Mesothelial cell of epicardium (in vitro differentiated cells): ENCODE measurements at regions not wholly inside any gene's neighbourhood (a gene's known extent, or its start where the extent isn't known, plus 50 kb on each side); places are given as distances from the start of the nearest gene placed in this dataset.

ENCODE experiments used
- DNase-seq, 2 experiments: peaks; one replicate each; pipeline ENCODE4 v3.0.0; 2021; ENCODE audit warnings: low spot score in 2 of 2; ENCODE audit not compliant: unreplicated experiment in 2 of 2
- H3K27ac Mint-ChIP-seq: 2 replicates; pipeline ENCODE4 v1.8.0; 2021; ENCODE audit warnings: mixed read lengths
- H3K27me3 Mint-ChIP-seq: 2 replicates; pipeline ENCODE4 v1.8.0; 2021; ENCODE audit warnings: low read depth, mixed read lengths
- H3K36me3 Mint-ChIP-seq: 2 replicates; pipeline ENCODE4 v1.8.0; 2021; ENCODE audit warnings: mixed read lengths
- H3K4me1 Mint-ChIP-seq: 2 replicates; pipeline ENCODE4 v1.8.0; 2021; ENCODE audit warnings: mixed read lengths
- H3K4me3 Mint-ChIP-seq: 2 replicates; pipeline ENCODE4 v1.8.0; 2021; ENCODE audit warnings: mild to moderate bottlenecking, moderate library complexity, mixed read lengths
- H3K9me3 Mint-ChIP-seq: 2 replicates; pipeline ENCODE4 v1.8.0; 2021; ENCODE audit warnings: mixed read lengths
- TF ChIP-seq, protein P1 (sequence below): fragments of 200-600 bp; sonication (generic); IDR thresholded peaks from one replicate; pipeline ENCODE4 v1.5.0; 2021; ENCODE audit warnings: antibody characterized with exemption; ENCODE audit not compliant: unreplicated experiment

DNA sequence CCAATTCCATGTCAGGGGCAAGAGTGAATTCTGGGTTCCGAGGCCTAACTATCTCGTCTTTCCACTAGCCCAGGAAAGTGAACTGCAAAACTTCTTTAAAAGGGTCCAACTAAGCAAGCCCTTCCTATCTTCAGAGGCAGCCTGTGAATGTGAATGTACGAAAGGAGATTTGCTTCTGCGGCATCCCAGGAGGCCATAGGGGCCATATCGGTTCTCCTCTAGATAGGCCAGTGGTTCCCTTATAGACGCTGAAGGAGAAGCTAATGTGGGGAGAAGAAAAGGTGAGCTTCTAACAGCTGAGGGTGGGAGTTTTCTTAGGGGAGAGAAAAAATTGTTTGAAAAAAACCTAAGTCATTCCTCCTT is 128.0 kb upstream of the C1orf174 start:
- TF ChIP-seq, protein P1, sequence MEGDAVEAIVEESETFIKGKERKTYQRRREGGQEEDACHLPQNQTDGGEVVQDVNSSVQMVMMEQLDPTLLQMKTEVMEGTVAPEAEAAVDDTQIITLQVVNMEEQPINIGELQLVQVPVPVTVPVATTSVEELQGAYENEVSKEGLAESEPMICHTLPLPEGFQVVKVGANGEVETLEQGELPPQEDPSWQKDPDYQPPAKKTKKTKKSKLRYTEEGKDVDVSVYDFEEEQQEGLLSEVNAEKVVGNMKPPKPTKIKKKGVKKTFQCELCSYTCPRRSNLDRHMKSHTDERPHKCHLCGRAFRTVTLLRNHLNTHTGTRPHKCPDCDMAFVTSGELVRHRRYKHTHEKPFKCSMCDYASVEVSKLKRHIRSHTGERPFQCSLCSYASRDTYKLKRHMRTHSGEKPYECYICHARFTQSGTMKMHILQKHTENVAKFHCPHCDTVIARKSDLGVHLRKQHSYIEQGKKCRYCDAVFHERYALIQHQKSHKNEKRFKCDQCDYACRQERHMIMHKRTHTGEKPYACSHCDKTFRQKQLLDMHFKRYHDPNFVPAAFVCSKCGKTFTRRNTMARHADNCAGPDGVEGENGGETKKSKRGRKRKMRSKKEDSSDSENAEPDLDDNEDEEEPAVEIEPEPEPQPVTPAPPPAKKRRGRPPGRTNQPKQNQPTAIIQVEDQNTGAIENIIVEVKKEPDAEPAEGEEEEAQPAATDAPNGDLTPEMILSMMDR, result no peak
- no peak for DNase-seq
- Mint-ChIP-seq H3K27ac (no peak overlapping the region), H3K4me1 (no peaks in the 10 kb centered on the region), H3K9me3 (peaks cover 12% of the 10 kb centered on the region), H3K27me3 (peaks cover 44% of the 10 kb centered on the region), H3K4me3 (no peak overlapping the region), H3K36me3 (no peaks in the 10 kb centered on the region)

DNA sequence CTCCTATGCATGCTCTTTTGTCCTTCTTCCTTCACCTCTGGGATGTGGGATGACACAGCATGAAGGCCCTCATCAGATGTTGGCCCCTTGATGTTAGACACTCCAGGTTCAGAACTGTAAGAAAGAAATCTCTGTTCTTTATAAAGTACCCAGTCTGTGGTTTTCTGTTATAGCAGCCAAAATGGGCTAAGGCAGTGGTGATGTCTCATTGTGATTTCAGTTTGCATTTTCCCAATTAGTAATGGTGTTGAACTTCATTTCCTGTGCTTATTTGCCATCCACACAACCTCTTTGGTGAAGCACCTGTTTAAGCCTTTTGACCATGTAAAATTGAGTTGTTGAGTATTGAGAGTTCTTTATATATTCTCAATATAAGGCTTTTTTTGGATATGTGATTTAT is 129.3 kb upstream of the C1orf174 start:
- no peak overlapping the region for H3K4me3 Mint-ChIP-seq
- H3K27ac Mint-ChIP-seq, result no peak overlapping the region
- TF ChIP-seq, protein P1, result no peak
- DNase-seq, result no peak
- peaks cover 12% of the 10 kb centered on the region for H3K9me3 Mint-ChIP-seq
- H3K27me3 Mint-ChIP-seq, result peaks cover 47% of the 10 kb centered on the region
- H3K4me1 Mint-ChIP-seq, result no peaks in the 10 kb centered on the region
- no peaks in the 10 kb centered on the region for H3K36me3 Mint-ChIP-seq

DNA sequence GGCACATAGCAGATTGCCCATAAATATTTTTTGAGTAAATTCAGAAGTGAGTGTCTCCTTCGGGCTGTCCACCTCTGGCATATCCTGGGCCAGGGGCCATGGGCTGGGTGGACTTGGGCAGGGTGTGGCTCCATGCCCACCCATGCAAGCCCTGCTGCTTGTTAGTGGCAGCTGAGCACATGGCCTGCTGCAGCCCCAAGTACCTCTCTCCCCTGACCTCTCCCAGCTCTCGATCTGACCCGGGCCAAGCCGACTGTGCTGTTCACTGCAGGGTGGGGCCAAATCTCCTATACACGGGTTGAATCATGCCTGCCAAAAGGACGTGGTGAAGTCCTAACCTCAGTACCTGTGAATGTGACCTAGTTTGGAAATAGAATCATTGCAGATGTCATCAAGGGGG is 132.5 kb upstream of the C1orf174 start:
- Mint-ChIP-seq H3K27ac (no peak overlapping the region), H3K27me3 (peaks cover 29% of the 10 kb centered on the region), H3K9me3 (peaks cover 12% of the 10 kb centered on the region), H3K36me3 (no peaks in the 10 kb centered on the region), H3K4me1 (no peaks in the 10 kb centered on the region), H3K4me3 (no peak overlapping the region)
- TF ChIP-seq, protein P1, result no peak
- DNase-seq, result no peak

DNA sequence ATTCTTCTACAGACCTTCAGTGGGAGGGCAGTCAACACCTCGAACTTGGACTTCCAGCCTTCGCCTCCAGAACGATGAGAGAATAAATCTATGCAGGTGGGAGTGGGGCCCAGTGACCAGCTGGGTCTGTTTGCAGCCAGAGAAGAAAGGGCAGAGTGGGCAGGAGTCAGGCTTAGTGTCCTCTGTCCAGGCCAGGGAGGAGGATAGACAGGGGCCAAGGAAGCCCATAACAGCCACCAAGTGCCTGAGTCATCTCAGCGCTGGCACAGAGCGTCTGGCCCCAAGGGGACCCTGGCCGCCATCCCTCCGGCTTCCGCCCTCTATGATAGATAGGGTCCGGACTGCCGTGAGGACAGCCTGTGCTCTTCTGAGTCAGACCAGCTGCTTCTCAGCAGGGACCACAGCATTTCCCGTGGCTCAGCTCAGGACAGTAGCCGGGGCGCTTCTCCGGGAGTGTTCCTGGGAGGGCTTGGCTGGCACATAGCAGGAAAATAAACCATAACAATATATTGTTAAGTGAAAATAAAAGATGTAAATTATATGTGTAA is 133.1 kb upstream of the C1orf174 start:
- TF ChIP-seq, protein P1, result no peak
- no peak for DNase-seq
- H3K27me3 Mint-ChIP-seq, result peaks cover 26% of the 10 kb centered on the region

DNA sequence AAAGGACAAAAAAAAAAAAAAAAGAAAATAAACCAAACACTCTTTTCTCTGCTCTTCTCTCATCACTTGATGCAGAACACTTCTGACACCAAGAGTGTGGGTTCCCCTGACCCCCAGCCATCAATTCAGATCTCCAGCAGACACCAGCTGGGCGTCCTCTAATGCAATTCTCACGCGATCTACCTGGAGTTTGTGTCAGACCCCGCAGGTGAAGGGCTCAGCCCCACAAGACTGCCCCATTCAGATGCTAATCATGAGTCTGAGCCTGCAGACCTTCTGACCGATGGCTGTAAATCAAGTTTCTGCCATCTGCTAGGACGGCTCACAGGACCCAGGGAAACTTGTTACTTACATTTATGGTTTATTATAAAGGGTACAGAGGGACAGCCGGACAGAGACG is 133.6 kb upstream of the C1orf174 start:
- peaks cover 16% of the 10 kb centered on the region for H3K9me3 Mint-ChIP-seq
- H3K27me3 Mint-ChIP-seq, result peaks cover 25% of the 10 kb centered on the region
- no peaks in the 10 kb centered on the region for H3K4me1 Mint-ChIP-seq
- H3K27ac Mint-ChIP-seq, result no peak overlapping the region
- no peaks in the 10 kb centered on the region for H3K36me3 Mint-ChIP-seq
- no peak for DNase-seq
- TF ChIP-seq, protein P1, result no peak
- no peak overlapping the region for H3K4me3 Mint-ChIP-seq

More for the DNA sequence above, 133.1 kb upstream of the C1orf174 start:
- Mint-ChIP-seq H3K4me3 (no peak overlapping the region), H3K27ac (no peak overlapping the region), H3K9me3 (peaks cover 12% of the 10 kb centered on the region), H3K4me1 (no peaks in the 10 kb centered on the region), H3K36me3 (no peaks in the 10 kb centered on the region)
